Mucosa of descending colon (tissue), 3 donors: ENCODE measurements at regions not wholly inside any gene's neighbourhood (a gene's known extent, or its start where the extent isn't known, plus 50 kb on each side); places are given as distances from the start of the nearest gene placed in this dataset.

Experiments used
- ATAC-seq: fragments of 200-7000 bp; cut with Tn5 transposase; one replicate; pipeline ENCODE4 v1.9.1; 2020; ENCODE audit warnings: mild to moderate bottlenecking, moderate library complexity
- DNase-seq, 3 donors: peaks; one replicate each; pipeline ENCODE4 v3.0.0-alpha.2; 2020
- H3K36me3 ChIP-seq: fragments of 200-600 bp; one replicate; pipeline ENCODE4 v1.8.0; 2021; ENCODE audit warnings: low read depth, mild to moderate bottlenecking
- H3K4me1 ChIP-seq: fragments of 200-600 bp; one replicate; pipeline ENCODE4 v1.8.0; 2021; ENCODE audit warnings: low read depth, mild to moderate bottlenecking
- H3K4me3 ChIP-seq: fragments of 200-600 bp; one replicate; pipeline ENCODE4 v1.8.0; 2021; ENCODE audit warnings: mild to moderate bottlenecking
- H3K9me3 ChIP-seq: fragments of 200-600 bp; one replicate; pipeline ENCODE4 v1.8.0; 2021; ENCODE audit warnings: mild to moderate bottlenecking
- intact Hi-C, 2 donors: fragments of 100-400 bp; cut with DNase I in 1 of 2; cut with micrococcal nuclease in 1 of 2; formaldehyde crosslinking; loops; one replicate each; pipeline versions ENCODE4 v1.11.0 to v1.11.1; 2022; cut with DNase I, micrococcal nuclease
- TF ChIP-seq, protein P1 (sequence below): fragments of 200-600 bp; IDR thresholded peaks from one replicate; pipeline ENCODE4 v1.8.0; 2022; ENCODE audit warnings: antibody characterized with exemption, mild to moderate bottlenecking
- donor health status: DM: no; HTN: no; CAD: no; lungs with moderate emphysema.
- donor health status: DM: no; HTN: no; CAD: no.
- donor health status: DM: no; HTN: yes; CAD: no.

DNA sequence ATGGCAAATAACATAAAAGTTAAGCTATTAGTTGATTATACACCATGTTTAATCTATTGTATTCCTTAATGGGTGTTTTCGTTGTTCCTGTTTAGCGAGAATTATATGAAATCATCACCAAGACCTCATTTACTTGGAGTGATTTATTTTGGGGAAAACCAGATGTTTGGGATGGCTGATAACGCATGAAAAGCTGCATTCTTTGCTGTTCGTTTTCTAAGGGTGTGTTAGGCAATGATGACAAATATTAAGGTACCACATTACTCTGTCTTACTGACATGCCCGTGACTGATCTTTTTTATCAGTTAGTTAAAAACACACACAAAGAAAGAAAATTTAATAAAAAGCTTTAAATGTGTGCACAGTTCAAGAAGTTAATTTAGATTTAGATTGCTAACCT is 176.4 kb downstream of the ZFP64 start:
- Histone ChIP-seq H3K4me1 (no peaks in the 10 kb centered on the region), H3K36me3 (no peaks in the 10 kb centered on the region), H3K9me3 (peaks cover 5% of the 10 kb centered on the region), H3K4me3 (no peak overlapping the region)
- no peak for ATAC-seq
- DNase-seq: no peak
- intact Hi-C loops: no loop called here
- TF ChIP-seq, protein P1, sequence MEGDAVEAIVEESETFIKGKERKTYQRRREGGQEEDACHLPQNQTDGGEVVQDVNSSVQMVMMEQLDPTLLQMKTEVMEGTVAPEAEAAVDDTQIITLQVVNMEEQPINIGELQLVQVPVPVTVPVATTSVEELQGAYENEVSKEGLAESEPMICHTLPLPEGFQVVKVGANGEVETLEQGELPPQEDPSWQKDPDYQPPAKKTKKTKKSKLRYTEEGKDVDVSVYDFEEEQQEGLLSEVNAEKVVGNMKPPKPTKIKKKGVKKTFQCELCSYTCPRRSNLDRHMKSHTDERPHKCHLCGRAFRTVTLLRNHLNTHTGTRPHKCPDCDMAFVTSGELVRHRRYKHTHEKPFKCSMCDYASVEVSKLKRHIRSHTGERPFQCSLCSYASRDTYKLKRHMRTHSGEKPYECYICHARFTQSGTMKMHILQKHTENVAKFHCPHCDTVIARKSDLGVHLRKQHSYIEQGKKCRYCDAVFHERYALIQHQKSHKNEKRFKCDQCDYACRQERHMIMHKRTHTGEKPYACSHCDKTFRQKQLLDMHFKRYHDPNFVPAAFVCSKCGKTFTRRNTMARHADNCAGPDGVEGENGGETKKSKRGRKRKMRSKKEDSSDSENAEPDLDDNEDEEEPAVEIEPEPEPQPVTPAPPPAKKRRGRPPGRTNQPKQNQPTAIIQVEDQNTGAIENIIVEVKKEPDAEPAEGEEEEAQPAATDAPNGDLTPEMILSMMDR: no peak

DNA sequence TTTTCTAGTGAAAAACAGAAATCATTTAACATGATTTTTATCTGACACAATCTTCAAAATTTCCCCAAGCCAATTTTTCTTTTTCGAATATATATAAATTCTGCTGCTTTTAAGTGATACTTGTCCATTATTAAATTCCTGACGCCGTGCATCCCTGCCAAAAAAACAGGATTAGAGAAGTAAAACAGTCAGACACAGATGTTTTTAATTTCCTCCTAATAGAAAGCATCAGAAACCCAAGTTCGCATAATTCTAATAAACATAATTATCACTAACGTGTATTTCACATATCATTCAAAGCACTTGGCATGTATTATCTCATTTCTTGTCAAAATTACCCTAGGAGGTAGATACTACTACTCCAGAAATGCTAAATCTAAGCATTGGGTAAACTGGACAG is 179.5 kb downstream of the ZFP64 start:
- no peaks in the 10 kb centered on the region for H3K4me1 ChIP-seq
- H3K36me3 ChIP-seq: no peaks in the 10 kb centered on the region
- no peak for DNase-seq
- ATAC-seq: no peak
- peaks cover 5% of the 10 kb centered on the region for H3K9me3 ChIP-seq
- H3K4me3 ChIP-seq: no peak overlapping the region
- TF ChIP-seq, protein P1: no peak
- intact Hi-C loops: no loop called here

DNA sequence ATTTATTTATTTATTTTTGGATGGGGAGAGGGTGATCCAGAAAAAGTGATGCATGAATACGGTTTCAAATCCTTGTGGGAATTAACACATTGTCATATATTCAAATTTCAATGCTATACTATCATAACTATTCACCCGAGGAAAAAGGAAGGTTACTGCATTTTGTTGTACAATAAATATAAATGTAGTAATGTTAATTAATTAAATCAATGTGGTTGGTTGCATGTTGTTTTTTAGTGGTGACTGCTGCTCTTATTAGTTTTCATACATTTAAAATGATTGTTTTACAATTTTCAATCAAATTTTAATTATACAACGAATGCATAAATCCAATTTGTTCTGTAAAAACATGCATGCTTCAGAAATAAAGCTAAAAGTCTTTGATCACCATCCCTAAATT is 180.5 kb downstream of the ZFP64 start:
- intact Hi-C loops: no loop called here
- no peaks in the 10 kb centered on the region for H3K36me3 ChIP-seq
- no peak for ATAC-seq
- H3K9me3 ChIP-seq: peaks cover 5% of the 10 kb centered on the region
- TF ChIP-seq, protein P1: no peak
- no peak for DNase-seq
- no peak overlapping the region for H3K4me3 ChIP-seq
- H3K4me1 ChIP-seq: no peaks in the 10 kb centered on the region

DNA sequence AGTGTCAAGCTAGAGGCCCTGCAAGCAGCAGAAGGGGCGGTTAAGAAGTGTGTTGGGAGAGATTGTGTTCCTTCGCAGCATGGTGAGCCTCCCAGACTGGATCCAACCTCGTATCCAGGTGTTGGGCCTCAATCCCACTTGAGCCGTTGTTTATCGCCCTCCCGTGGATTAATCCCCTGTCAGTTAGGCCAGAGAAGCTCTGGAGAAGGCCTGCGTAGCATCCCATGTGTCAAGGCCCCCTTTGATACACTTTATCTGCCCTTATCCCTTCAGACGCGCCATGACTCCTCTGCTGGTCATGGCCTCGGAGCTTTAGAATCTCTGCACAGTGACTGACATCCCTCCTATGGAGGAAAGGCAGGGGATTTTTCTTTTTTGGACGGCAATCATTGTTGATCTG is 181.0 kb downstream of the ZFP64 start:
- intact Hi-C loops: no loop called here
- Histone ChIP-seq H3K9me3 (peaks cover 5% of the 10 kb centered on the region), H3K36me3 (no peaks in the 10 kb centered on the region), H3K4me3 (no peak overlapping the region), H3K4me1 (no peaks in the 10 kb centered on the region)
- no peak for ATAC-seq
- DNase-seq: no peak
- TF ChIP-seq, protein P1: no peak

DNA sequence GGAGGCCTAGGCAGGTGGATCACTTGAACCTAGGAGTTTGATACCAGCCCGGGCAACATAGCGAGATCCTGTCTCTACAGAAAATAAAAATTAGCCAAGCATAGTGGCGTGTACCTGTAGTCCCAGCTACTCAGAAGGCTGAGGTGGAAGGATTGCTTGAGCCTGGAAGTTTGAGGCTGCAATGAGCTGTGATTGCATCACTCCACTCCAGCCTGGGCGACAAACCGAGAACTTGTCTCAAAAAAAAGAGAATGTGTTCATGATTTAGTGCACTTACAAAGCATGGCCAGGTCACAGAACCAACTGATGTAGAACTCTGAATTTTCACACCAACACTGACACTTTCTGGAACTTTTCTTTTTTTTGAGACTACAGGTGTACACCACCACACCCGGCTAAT is 182.7 kb downstream of the ZFP64 start:
- TF ChIP-seq, protein P1: no peak
- no peak for ATAC-seq
- intact Hi-C loops: no loop called here

DNA sequence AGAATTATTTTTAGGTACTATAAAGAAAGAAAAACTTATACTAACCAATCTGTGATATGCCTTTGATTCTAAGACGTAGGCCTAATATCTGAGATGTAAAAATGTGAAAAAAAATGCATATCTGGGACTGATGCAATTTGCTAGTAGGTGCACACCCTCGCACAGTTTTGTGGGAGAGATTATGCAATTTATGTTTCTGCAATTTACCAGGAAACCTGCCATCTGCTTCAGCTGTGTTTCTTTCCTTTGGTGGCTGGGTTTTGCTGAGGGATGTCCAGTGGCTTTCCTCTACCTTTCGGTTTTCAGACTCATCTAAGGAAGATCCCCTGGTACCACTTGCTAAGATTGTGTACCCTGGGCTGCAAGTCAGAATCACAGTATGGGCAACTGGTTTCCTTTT is 186.9 kb downstream of the ZFP64 start:
- ATAC-seq (no peak), DNase-seq (no peak)
- Histone ChIP-seq H3K4me1 (no peaks in the 10 kb centered on the region), H3K36me3 (no peaks in the 10 kb centered on the region), H3K4me3 (no peak overlapping the region), H3K9me3 (no peaks in the 10 kb centered on the region)
- TF ChIP-seq, protein P1: no peak
- intact Hi-C loops: no loop called here

More for the DNA sequence above, 182.7 kb downstream of the ZFP64 start:
- DNase-seq: no peak
- H3K4me1 ChIP-seq: no peaks in the 10 kb centered on the region
- H3K9me3 ChIP-seq: peaks cover 5% of the 10 kb centered on the region
- H3K36me3 ChIP-seq: no peaks in the 10 kb centered on the region
- H3K4me3 ChIP-seq: no peak overlapping the region
